ENCODE measurements at regions not wholly inside any gene's neighbourhood (a gene's known extent, or its start where the extent isn't known, plus 50 kb on each side); places are given as distances from the start of the nearest gene placed in this dataset.

DNA sequence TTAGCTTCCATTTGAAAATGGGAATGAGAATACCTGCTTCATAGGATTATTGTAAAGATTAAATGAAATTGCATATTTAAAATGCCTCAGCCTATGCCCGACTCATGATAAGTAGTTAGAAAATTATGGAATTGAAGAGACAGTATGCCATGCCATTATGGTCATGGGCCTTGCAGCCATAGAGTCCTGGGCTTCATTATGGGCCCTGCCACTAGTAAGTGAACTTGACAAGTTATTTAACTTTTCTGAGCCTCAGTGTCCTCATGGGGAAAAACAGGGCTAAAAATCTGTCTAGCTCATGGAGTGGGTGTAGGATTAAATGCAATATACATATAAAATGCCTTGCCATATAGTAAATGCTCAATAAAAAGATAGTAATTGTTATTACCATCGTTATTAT lies 133.2 kb downstream of the NPIPB5 start:
- BruUV-seq (replicated peaks), result no TSS peak
- H3K27ac ChIP-seq (ENCODE audit: low read depth, low read length, poor library complexity, severe bottlenecking), result no peak overlapping the region
- intact Hi-C loops (cut with micrococcal nuclease; ENCODE audit: unreplicated experiment), result no loop called here
- no peak for DNase-seq (ENCODE audit: low spot score)
- H3K9me3 ChIP-seq (ENCODE audit: low read depth, low read length, poor library complexity, severe bottlenecking), result no peaks in the 10 kb centered on the region
- peaks cover 80% of the 10 kb centered on the region for H3K27me3 ChIP-seq (replicated peaks; ENCODE audit: insufficient read depth, low read depth, low read length, poor library complexity)
- no peak for TF ChIP-seq CTCF (conservative IDR thresholded peaks at IDR 0.05; ENCODE audit: low read depth, low read length)
- TF ChIP-seq EZH2 (IDR thresholded peaks at IDR 0.05; ENCODE audit: borderline replicate concordance, low read depth, low read length, poor library complexity, severe bottlenecking), result no peak
- no peak overlapping the region for H3K4me3 ChIP-seq (ENCODE audit: low read depth, low read length, poor library complexity, severe bottlenecking)
- CTCF ChIA-PET, result interaction anchor here (0.6 kb wide), 1 partner anchor 1366 kb away, joined by 3 read pairs; no protein-coding TSS in a partner anchor
- H3K4me1 ChIP-seq (ENCODE audit: insufficient read depth, low read length, poor library complexity, severe bottlenecking), result no peaks in the 10 kb centered on the region
- H3K36me3 ChIP-seq (ENCODE audit: insufficient read depth, low read length, poor library complexity, severe bottlenecking), result no peaks in the 10 kb centered on the region
- POLR2A ChIA-PET (ENCODE audit: low non-redundant PET), result no interaction called here

DNA sequence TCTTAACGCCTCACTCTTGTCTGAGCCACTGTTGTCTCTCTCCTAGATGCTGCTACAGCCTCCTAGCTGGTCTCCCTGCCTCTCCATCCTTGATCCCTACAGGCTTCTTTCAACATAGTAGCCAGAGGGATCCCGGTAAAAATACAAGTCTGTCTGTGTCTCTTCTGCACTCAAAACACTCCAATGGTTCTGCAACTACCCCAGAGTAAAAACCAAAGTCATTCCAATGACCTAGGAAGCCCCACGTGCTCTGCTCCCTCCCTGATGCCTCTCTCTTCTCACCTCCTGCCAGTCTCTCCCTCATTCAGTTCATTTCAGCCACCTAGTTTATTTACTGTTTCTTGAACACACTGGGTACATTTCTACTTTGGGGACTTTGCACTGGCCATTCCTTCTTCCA lies 135.2 kb downstream of the NPIPB5 start:
- BruUV-seq (replicated peaks), result no TSS peak
- TF ChIP-seq EZH2 (IDR thresholded peaks at IDR 0.05; ENCODE audit: borderline replicate concordance, low read depth, low read length, poor library complexity, severe bottlenecking) (no peak), CTCF (conservative IDR thresholded peaks at IDR 0.05; ENCODE audit: low read depth, low read length) (no peak)
- DNase-seq (ENCODE audit: low spot score), result no peak
- H3K27me3 ChIP-seq (replicated peaks; ENCODE audit: insufficient read depth, low read depth, low read length, poor library complexity), result peaks cover 87% of the 10 kb centered on the region
- no peaks in the 10 kb centered on the region for H3K4me1 ChIP-seq (ENCODE audit: insufficient read depth, low read length, poor library complexity, severe bottlenecking)
- no peak overlapping the region for H3K27ac ChIP-seq (ENCODE audit: low read depth, low read length, poor library complexity, severe bottlenecking)
- CTCF ChIA-PET, result no interaction called here
- intact Hi-C loops (cut with micrococcal nuclease; ENCODE audit: unreplicated experiment), result no loop called here
- no peak overlapping the region for H3K4me3 ChIP-seq (ENCODE audit: low read depth, low read length, poor library complexity, severe bottlenecking)
- no peaks in the 10 kb centered on the region for H3K36me3 ChIP-seq (ENCODE audit: insufficient read depth, low read length, poor library complexity, severe bottlenecking)
- POLR2A ChIA-PET (ENCODE audit: low non-redundant PET), result no interaction called here
- no peaks in the 10 kb centered on the region for H3K9me3 ChIP-seq (ENCODE audit: low read depth, low read length, poor library complexity, severe bottlenecking)

GRCh38 chr16:22646948-22647556 lies 136.4 kb downstream of the NPIPB5 start:
- H3K27ac ChIP-seq (ENCODE audit: low read depth, low read length, poor library complexity, severe bottlenecking), result no peak overlapping the region
- no peaks in the 10 kb centered on the region for H3K36me3 ChIP-seq (ENCODE audit: insufficient read depth, low read length, poor library complexity, severe bottlenecking)
- ChIA-PET POLR2A (ENCODE audit: low non-redundant PET) (no interaction called here), CTCF (no interaction called here)
- no peak overlapping the region for H3K4me3 ChIP-seq (ENCODE audit: low read depth, low read length, poor library complexity, severe bottlenecking)
- H3K9me3 ChIP-seq (ENCODE audit: low read depth, low read length, poor library complexity, severe bottlenecking), result no peaks in the 10 kb centered on the region
- no peak for TF ChIP-seq EZH2 (IDR thresholded peaks at IDR 0.05; ENCODE audit: borderline replicate concordance, low read depth, low read length, poor library complexity, severe bottlenecking)
- no peak for TF ChIP-seq CTCF (conservative IDR thresholded peaks at IDR 0.05; ENCODE audit: low read depth, low read length)
- no peak for DNase-seq (ENCODE audit: low spot score)
- H3K4me1 ChIP-seq (ENCODE audit: insufficient read depth, low read length, poor library complexity, severe bottlenecking), result no peaks in the 10 kb centered on the region
- peaks cover 78% of the 10 kb centered on the region for H3K27me3 ChIP-seq (replicated peaks; ENCODE audit: insufficient read depth, low read depth, low read length, poor library complexity)
- no TSS peak for BruUV-seq (replicated peaks)
- intact Hi-C loops (cut with micrococcal nuclease; ENCODE audit: unreplicated experiment), result no loop called here

Measured in A673 (cell line).